GM19240 (cell line): ENCODE measurements at regions not wholly inside any gene's neighbourhood (a gene's known extent, or its start where the extent isn't known, plus 50 kb on each side); places are given as distances from the start of the nearest gene placed in this dataset.
"Not testable (repeated sequence)": the region's sequence is repeated elsewhere in the genome, so short reads cannot be mapped to it uniquely, and the experiment has no call there.

Experiments used
- DNase-seq: peaks from one replicate; pipeline ENCODE4 v3.0.0; 2011; ENCODE audit warnings: low spot score; ENCODE audit not compliant: insufficient read length

GRCh38 chrX:109782994-109783700 is 50.1 kb upstream of the ACSL4 start:
- DNase-seq: no peak

- DNase-seq: no peak
Observed at GRCh38 chrX:109783701-109784079, 50.6 kb upstream of the ACSL4 start.

DNA sequence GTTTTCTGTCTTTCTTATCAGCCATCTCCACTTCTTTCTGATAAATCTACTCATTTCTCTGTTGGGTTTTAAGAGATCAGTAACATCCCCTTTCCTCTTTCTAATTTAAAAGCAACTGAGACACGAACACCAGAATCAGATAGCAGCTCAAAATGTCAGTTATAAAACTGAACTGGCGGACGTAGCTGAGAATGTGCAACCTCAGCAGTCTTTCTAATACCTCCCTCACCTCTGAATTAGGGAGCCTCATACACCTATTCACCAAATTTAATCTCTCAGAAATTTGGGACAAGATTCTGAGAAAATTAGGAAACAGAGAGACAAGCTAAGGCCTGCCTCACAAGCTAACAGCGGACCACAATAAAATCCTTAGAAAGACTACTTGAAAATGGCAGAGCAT is 52.0 kb upstream of the ACSL4 start:
- DNase-seq: no peak

DNA sequence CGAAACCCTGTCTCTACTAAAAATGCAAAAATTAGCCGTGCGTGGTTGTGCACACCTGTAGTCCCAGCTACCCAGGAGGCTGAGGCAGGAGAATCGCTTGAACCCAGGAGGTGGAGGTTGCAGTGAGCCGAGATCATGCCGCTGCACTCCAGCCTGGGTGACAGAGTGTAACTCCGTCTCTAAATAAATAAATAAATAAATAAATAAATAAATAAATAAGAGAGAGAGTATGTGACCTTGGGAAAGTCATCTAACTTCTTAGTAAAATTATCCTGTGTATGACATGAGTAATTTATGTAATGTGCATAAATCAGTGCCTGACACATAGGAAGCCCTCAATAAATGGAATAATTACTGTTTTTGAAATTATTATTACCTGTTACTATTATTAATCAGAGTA is 57.5 kb upstream of the ACSL4 start:
- DNase-seq: not testable (repeated sequence)

DNA sequence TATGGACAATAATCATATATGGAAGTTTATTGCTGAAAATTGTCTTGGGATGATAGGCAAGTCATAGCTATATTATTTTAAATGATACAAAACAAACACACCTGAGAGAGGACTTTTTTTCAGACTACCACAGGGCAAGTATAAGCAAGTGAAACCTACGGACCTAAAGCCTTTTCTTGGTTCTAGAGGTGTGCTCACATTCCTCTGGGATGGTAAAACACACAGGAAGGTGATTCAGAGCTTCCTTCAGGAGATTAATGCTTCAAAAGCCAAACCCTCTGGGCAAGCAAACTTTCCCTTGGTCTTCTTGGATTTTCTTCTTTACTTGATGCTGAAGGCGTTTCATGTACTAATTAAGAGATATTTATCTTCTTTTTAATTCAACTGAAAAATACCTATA is 60.1 kb upstream of the ACSL4 start:
- DNase-seq: no peak

DNA sequence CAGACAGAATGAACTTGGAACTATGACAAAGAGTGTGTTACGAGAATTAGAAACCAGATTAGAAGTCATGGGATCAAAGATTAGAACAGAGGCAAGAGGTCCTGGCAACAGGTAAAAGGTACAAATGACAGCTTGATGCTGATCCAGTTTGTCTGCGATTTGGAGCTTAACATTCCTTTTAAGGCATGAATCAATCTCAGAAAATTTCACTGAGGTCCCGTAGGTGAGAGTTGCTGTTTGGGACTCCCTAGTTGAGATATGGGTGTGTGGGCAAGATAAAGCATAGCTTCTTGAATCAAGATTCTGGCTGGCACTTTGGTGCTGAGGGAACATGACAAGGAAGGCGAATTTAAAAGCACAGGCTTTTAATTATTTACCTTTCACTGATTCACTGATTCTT is 62.6 kb upstream of the ACSL4 start:
- no peak for DNase-seq

DNA sequence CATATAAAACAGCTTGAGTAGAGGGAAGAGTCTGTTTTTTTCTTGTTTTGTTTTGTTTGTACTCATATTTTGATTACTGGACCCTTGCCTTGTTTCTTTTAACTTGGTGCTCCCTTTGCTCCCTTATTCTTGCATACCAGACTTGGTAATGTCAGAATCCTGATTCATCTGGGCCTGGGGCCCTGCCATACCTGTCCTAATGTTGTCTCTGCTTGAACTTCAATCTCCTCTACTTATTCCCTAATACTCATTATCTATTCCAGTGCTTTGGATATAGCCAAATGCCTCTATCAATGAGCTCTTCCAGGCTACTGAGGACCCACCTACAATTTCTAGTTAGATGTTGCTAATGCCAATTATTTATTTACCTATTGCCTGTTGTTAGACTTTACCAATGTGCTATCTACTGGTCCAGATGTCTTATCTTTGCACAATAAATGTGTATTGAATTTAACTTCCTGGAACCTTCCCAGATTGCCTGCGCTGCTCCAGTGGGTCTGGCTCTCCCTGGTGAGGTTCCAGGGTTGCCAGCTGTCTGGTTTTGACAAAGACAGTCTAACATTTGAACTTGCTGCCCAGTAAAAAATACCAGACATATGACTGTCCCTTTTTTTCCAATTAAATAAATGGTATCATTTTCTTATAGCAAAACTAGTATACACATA is 64.4 kb upstream of the ACSL4 start:
- no peak for DNase-seq

- no peak for DNase-seq
Observed at GRCh38 chrX:109812236-109812635, 79.2 kb upstream of the ACSL4 start.

- DNase-seq: no peak
Observed at GRCh38 chrX:109813236-109813635, 80.2 kb upstream of the ACSL4 start.

GRCh38 chrX:109818976-109819375 is 85.9 kb upstream of the ACSL4 start:
- DNase-seq: no peak

GRCh38 chrX:109822861-109823260 is 89.8 kb upstream of the ACSL4 start:
- DNase-seq: no peak

GRCh38 chrX:109826954-109827708 is 94.1 kb upstream of the ACSL4 start:
- no peak for DNase-seq

DNA sequence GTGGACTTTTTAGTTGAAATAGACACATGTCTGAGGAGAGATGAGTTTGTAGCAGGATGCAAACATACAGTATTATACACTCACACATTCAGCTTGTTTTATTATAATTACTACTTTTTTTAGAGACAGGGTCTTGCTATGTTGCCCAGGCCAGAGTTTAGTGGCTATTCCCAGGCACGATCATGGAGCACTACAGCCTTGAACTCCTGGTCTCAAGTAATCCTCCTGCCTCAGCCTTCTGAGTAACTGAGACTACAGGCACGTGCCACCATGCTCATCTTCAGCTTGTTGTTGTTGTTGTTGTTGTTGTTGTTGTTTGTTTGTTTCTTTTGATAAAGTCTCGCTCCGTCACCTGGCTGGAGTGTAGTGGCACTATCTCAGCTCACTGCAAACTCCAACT is 94.7 kb upstream of the ACSL4 start:
- no peak for DNase-seq

- DNase-seq: no peak
Observed at GRCh38 chrX:109830157-109830703, 97.2 kb upstream of the ACSL4 start.

DNA sequence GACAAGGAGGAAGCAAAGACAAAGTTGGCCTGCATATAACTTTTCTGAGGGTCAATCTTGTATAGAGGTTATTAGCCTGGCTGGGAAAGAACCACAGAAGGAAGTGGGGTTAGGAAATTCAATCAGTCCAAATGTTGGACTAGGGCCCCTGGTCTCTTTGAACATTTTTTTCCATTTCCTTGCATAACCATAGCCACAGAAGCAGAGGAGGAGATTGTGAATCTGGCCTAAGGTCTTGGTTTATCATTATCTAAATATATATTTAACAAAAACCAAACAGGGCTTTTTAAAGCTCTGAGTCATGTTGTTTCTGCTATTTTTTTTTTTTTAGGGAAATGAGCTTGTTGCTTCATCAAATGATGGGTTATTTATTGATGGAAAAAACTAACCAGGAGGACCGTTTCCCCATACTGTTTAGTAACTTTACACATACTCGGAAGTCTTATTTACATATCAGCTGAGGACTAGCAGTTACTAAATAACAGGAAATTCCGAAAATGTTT is 97.7 kb upstream of the ACSL4 start:
- no peak for DNase-seq

GRCh38 chrX:109831326-109831985 is 98.4 kb upstream of the ACSL4 start:
- DNase-seq: no peak

GRCh38 chrX:109839694-109840567 is 106.9 kb upstream of the ACSL4 start:
- no peak for DNase-seq

- DNase-seq: no peak
Observed at GRCh38 chrX:109840585-109840984, 107.5 kb upstream of the ACSL4 start.

- no peak for DNase-seq
Observed at GRCh38 chrX:109841257-109841656, 108.2 kb upstream of the ACSL4 start.

GRCh38 chrX:109841869-109842579 is 109.0 kb upstream of the ACSL4 start:
- no peak for DNase-seq
